Gastrocnemius medialis (tissue), 4 donors: ENCODE measurements at regions not wholly inside any gene's neighbourhood (a gene's known extent, or its start where the extent isn't known, plus 50 kb on each side); places are given as distances from the start of the nearest gene placed in this dataset.

Experiments
- ATAC-seq, 2 donors: fragments of 150-250 bp; one replicate each; pipeline ENCODE4 v1.9.1; 2016
- DNase-seq, 2 donors: peaks; one replicate each; pipeline ENCODE4 v3.0.0-alpha.2; 2019
- H3K27ac ChIP-seq, 4 donors: fragments of 200-600 bp; sonication (generic); 1 replicate in 1 of 4; 2 replicates in 3 of 4; pipeline ENCODE4 v1.5.1; 2016 to 2018; ENCODE audit warnings: mild to moderate bottlenecking in 2 of 4, moderate library complexity in 1 of 4
- H3K27me3 ChIP-seq, 3 donors: fragments of 200-600 bp; sonication (generic) in 2 of 3; 1 replicate in 1 of 3; 2 replicates in 2 of 3; pipeline versions ENCODE4 v1.5.1 to v1.6.0; 2016 to 2019; ENCODE audit warnings: mild to moderate bottlenecking in 1 of 3, moderate library complexity in 1 of 3
- H3K36me3 ChIP-seq, 2 donors: fragments of 200-600 bp; sonication (generic) in 1 of 2; one replicate each; pipeline ENCODE4 v1.5.1; 2017 to 2018
- H3K4me1 ChIP-seq, 2 donors: fragments of 200-600 bp; sonication (generic) in 1 of 2; one replicate each; pipeline ENCODE4 v1.5.1; 2016 to 2017; ENCODE audit warnings: mild to moderate bottlenecking in 2 of 2
- H3K4me3 ChIP-seq, 4 donors: fragments of 200-600 bp; sonication (generic) in 3 of 4; 1 replicate in 1 of 4; 2 replicates in 3 of 4; pipeline ENCODE4 v1.5.1; 2016 to 2019; ENCODE audit warnings: mild to moderate bottlenecking in 2 of 4
- H3K9me3 ChIP-seq, 3 donors: fragments of 200-600 bp; sonication (generic) in 2 of 3; 1 replicate in 1 of 3; 2 replicates in 2 of 3; pipeline ENCODE4 v1.5.1; 2016 to 2019
- POLR2A ChIP-seq, 2 donors: fragments of 450-650 bp; IDR thresholded peaks; one replicate each; pipeline ENCODE4 v1.6.1; 2017; ENCODE audit warnings: antibody characterized with exemption in 2 of 2, mild to moderate bottlenecking in 2 of 2, moderate library complexity in 2 of 2
- in situ Hi-C, 4 donors: fragments of 200-750 bp; cut with MboI; loops; one replicate each; pipeline versions ENCODE4 v1.15.0 to v1.8.0; 2017; ENCODE audit warnings: low sequenced_read_pairs in 4 of 4
- intact Hi-C: fragments of 100-400 bp; cut with DNase I; formaldehyde crosslinking; loops from one replicate; pipeline ENCODE4 v1.15.1; 2023; ENCODE audit warnings: low total_unique reads
- TF ChIP-seq, protein P1 (sequence below), 5 experiments: fragments of 450-650 bp in 3 of 5; fragments of 200-600 bp in 2 of 5; sonication (generic) in 2 of 5; IDR thresholded peaks in 4 of 5; conservative IDR thresholded peaks in 1 of 5; 1 replicate in 4 of 5; 2 replicates in 1 of 5; pipeline ENCODE4 v1.5.1; 2016 to 2019; ENCODE audit warnings: antibody characterized with exemption in 5 of 5, mild to moderate bottlenecking in 3 of 5, moderate library complexity in 3 of 5

DNA sequence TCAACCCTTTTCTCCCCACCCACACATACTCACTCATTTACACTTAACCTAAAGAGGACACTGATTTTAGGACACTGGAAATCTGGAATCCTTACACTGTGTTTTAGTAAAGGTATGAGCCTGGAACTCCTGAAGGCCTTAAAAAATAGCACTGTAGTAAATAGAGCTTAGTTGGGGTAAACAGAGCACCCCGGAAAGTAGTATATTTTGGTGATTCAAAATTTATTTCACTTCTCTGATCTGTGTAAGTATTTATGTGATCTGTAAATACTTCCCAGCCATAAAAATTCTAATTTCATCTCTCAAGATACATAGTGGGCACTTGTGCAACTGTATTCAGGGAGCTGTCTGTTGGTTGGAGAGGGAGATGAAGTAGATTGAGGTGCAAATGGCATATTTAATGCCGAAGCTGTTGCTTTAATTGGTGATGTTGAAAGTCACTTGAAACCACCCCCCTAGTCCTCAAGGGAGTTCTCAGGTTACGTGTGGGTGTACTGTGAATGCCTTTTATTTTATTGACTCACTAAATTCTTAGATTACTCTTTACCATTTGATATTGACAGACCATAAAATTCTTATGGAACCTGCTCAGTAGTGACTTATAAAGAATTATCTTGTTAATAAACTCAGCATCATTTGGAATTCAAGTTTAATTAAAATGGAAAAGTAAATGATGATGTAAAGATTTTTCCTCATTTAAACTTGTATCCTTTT lies 154.9 kb downstream of the SOX4 start:
- H3K4me1 ChIP-seq = no peaks in the 10 kb centered on the region
- in situ Hi-C loops (no loop called here), intact Hi-C loops (no loop called here)
- DNase-seq (no peak), ATAC-seq (no peak)
- H3K27me3 ChIP-seq = no peaks in the 10 kb centered on the region
- no peaks in the 10 kb centered on the region for H3K9me3 ChIP-seq
- no peak overlapping the region for H3K27ac ChIP-seq
- H3K4me3 ChIP-seq = no peak overlapping the region
- TF ChIP-seq POLR2A (IDR thresholded peaks at IDR 0.05) = no peak
- TF ChIP-seq, protein P1, sequence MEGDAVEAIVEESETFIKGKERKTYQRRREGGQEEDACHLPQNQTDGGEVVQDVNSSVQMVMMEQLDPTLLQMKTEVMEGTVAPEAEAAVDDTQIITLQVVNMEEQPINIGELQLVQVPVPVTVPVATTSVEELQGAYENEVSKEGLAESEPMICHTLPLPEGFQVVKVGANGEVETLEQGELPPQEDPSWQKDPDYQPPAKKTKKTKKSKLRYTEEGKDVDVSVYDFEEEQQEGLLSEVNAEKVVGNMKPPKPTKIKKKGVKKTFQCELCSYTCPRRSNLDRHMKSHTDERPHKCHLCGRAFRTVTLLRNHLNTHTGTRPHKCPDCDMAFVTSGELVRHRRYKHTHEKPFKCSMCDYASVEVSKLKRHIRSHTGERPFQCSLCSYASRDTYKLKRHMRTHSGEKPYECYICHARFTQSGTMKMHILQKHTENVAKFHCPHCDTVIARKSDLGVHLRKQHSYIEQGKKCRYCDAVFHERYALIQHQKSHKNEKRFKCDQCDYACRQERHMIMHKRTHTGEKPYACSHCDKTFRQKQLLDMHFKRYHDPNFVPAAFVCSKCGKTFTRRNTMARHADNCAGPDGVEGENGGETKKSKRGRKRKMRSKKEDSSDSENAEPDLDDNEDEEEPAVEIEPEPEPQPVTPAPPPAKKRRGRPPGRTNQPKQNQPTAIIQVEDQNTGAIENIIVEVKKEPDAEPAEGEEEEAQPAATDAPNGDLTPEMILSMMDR (IDR thresholded peaks at IDR 0.05 in 4 of 5, conservative IDR thresholded peaks at IDR 0.05 in 1 of 5) = no peak
- no peaks in the 10 kb centered on the region for H3K36me3 ChIP-seq

DNA sequence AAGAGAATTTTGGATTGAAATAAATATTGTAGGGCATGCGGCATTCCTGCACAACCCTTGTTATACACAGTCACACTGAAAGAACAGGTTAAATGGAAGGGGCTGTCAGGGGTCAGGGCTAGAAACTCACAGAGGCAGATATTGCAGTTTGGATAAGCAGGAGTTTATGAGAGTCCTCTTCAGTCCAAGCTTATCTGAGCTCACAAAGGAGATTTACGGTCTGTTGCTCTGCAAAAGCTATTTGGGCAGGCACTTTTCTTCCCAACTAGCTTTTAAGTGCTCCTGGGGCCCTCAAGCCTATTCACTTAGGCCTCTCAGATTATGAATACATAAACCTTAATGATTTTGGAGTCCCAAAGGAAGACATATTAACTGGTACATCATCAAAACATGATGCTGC lies 156.2 kb downstream of the SOX4 start:
- no peaks in the 10 kb centered on the region for H3K4me1 ChIP-seq
- ATAC-seq = no peak

GRCh38 chr6:21750575-21750974 lies 157.0 kb downstream of the SOX4 start:
- Histone ChIP-seq H3K36me3 (no peaks in the 10 kb centered on the region), H3K9me3 (no peaks in the 10 kb centered on the region), H3K4me1 (no peaks in the 10 kb centered on the region), H3K27ac (no peak overlapping the region), H3K4me3 (no peak overlapping the region), H3K27me3 (no peaks in the 10 kb centered on the region)
- TF ChIP-seq, protein P1 (IDR thresholded peaks at IDR 0.05 in 4 of 5, conservative IDR thresholded peaks at IDR 0.05 in 1 of 5) = no peak
- no peak for TF ChIP-seq POLR2A (IDR thresholded peaks at IDR 0.05)
- intact Hi-C loops (no loop called here), in situ Hi-C loops (no loop called here)
- DNase-seq (no peak), ATAC-seq (no peak)

More for the DNA sequence above, 156.2 kb downstream of the SOX4 start:
- H3K27ac ChIP-seq = no peak overlapping the region
- DNase-seq = no peak
- TF ChIP-seq, protein P1 (IDR thresholded peaks at IDR 0.05 in 4 of 5, conservative IDR thresholded peaks at IDR 0.05 in 1 of 5) = no peak
- no peak for TF ChIP-seq POLR2A (IDR thresholded peaks at IDR 0.05)
- no peaks in the 10 kb centered on the region for H3K27me3 ChIP-seq
- in situ Hi-C loops = no loop called here
- H3K36me3 ChIP-seq = no peaks in the 10 kb centered on the region
- no peaks in the 10 kb centered on the region for H3K9me3 ChIP-seq
- intact Hi-C loops = no loop called here
- H3K4me3 ChIP-seq = no peak overlapping the region

DNA sequence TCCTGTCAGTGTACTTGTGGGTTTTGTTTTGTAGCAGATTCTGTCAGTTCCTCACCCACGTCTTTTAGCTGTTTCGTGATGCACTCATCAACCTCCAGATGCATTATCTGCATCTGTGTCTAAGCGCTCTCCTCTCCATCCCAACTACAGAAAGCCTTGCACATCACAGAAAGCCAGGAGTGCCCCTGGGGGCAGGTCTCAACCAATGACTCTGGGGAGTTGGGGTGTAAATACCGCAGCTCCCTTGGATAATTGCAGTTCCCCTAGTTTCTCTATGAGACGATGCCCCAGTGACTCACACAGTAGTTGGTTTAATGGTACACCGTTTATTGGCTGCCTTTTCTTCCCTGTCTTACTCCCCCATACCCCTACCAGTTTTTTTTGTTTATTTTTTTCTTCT lies 158.1 kb downstream of the SOX4 start:
- H3K9me3 ChIP-seq = no peaks in the 10 kb centered on the region
- intact Hi-C loops (no loop called here), in situ Hi-C loops (no loop called here)

More for the DNA sequence above, 158.1 kb downstream of the SOX4 start:
- Histone ChIP-seq H3K4me3 (no peak overlapping the region), H3K36me3 (no peaks in the 10 kb centered on the region), H3K27me3 (no peaks in the 10 kb centered on the region), H3K4me1 (no peaks in the 10 kb centered on the region), H3K27ac (no peak overlapping the region)
- ATAC-seq = no peak
- DNase-seq = no peak
- TF ChIP-seq, protein P1 (IDR thresholded peaks at IDR 0.05 in 4 of 5, conservative IDR thresholded peaks at IDR 0.05 in 1 of 5) = no peak
- TF ChIP-seq POLR2A (IDR thresholded peaks at IDR 0.05) = no peak
